ENCODE measurements at regions not wholly inside any gene's neighbourhood (a gene's known extent, or its start where the extent isn't known, plus 50 kb on each side); places are given as distances from the start of the nearest gene placed in this dataset.

- Mint-ChIP-seq H3K36me3 (ENCODE audit: low read depth) (no peaks in the 10 kb centered on the region), H3K9me3 (peaks cover 4% of the 10 kb centered on the region), H3K4me1 (ENCODE audit: low read depth) (no peaks in the 10 kb centered on the region), H3K27me3 (ENCODE audit: insufficient read depth) (no peaks in the 10 kb centered on the region), H3K27ac (no peak overlapping the region), H3K4me3 (no peak overlapping the region)
- intact Hi-C loops (cut with micrococcal nuclease), result no loop called here
- no peak for DNase-seq (ENCODE audit: low spot score)
These were observed 1928.9 kb upstream of the IGFBP7 start for GRCh38 chr4:59039046-59039445.

GRCh38 chr4:59044286-59044900 lies 1934.2 kb upstream of the IGFBP7 start:
- Mint-ChIP-seq H3K9me3 (peaks cover 4% of the 10 kb centered on the region), H3K4me3 (no peak overlapping the region), H3K27me3 (ENCODE audit: insufficient read depth) (no peaks in the 10 kb centered on the region), H3K27ac (no peak overlapping the region), H3K4me1 (ENCODE audit: low read depth) (no peaks in the 10 kb centered on the region), H3K36me3 (ENCODE audit: low read depth) (no peaks in the 10 kb centered on the region)
- no peak for DNase-seq (ENCODE audit: low spot score)
- intact Hi-C loops (cut with micrococcal nuclease), result no loop called here

- no peak overlapping the region for H3K27ac Mint-ChIP-seq
- no peaks in the 10 kb centered on the region for H3K27me3 Mint-ChIP-seq (ENCODE audit: insufficient read depth)
- no peaks in the 10 kb centered on the region for H3K4me1 Mint-ChIP-seq (ENCODE audit: low read depth)
- intact Hi-C loops (cut with micrococcal nuclease), result no loop called here
- H3K36me3 Mint-ChIP-seq (ENCODE audit: low read depth), result no peaks in the 10 kb centered on the region
- no peak overlapping the region for H3K4me3 Mint-ChIP-seq
- H3K9me3 Mint-ChIP-seq, result peaks cover 6% of the 10 kb centered on the region
- DNase-seq (ENCODE audit: low spot score), result no peak
These were observed 1943.9 kb upstream of the IGFBP7 start for GRCh38 chr4:59054086-59054485.

- H3K4me3 Mint-ChIP-seq, result no peak overlapping the region
- no peaks in the 10 kb centered on the region for H3K27me3 Mint-ChIP-seq (ENCODE audit: insufficient read depth)
- no peak for DNase-seq (ENCODE audit: low spot score)
- H3K27ac Mint-ChIP-seq, result no peak overlapping the region
- intact Hi-C loops (cut with micrococcal nuclease), result no loop called here
- H3K36me3 Mint-ChIP-seq (ENCODE audit: low read depth), result no peaks in the 10 kb centered on the region
- no peaks in the 10 kb centered on the region for H3K4me1 Mint-ChIP-seq (ENCODE audit: low read depth)
- H3K9me3 Mint-ChIP-seq, result peaks cover 4% of the 10 kb centered on the region
These were observed 1947.6 kb upstream of the IGFBP7 start for GRCh38 chr4:59057804-59058203.

GRCh38 chr4:59058543-59058942 lies 1948.4 kb upstream of the IGFBP7 start:
- H3K36me3 Mint-ChIP-seq (ENCODE audit: low read depth), result no peaks in the 10 kb centered on the region
- no peak overlapping the region for H3K4me3 Mint-ChIP-seq
- DNase-seq (ENCODE audit: low spot score), result no peak
- H3K4me1 Mint-ChIP-seq (ENCODE audit: low read depth), result no peaks in the 10 kb centered on the region
- H3K27ac Mint-ChIP-seq, result no peak overlapping the region
- H3K27me3 Mint-ChIP-seq (ENCODE audit: insufficient read depth), result no peaks in the 10 kb centered on the region
- peaks cover 4% of the 10 kb centered on the region for H3K9me3 Mint-ChIP-seq
- intact Hi-C loops (cut with micrococcal nuclease), result no loop called here

DNA sequence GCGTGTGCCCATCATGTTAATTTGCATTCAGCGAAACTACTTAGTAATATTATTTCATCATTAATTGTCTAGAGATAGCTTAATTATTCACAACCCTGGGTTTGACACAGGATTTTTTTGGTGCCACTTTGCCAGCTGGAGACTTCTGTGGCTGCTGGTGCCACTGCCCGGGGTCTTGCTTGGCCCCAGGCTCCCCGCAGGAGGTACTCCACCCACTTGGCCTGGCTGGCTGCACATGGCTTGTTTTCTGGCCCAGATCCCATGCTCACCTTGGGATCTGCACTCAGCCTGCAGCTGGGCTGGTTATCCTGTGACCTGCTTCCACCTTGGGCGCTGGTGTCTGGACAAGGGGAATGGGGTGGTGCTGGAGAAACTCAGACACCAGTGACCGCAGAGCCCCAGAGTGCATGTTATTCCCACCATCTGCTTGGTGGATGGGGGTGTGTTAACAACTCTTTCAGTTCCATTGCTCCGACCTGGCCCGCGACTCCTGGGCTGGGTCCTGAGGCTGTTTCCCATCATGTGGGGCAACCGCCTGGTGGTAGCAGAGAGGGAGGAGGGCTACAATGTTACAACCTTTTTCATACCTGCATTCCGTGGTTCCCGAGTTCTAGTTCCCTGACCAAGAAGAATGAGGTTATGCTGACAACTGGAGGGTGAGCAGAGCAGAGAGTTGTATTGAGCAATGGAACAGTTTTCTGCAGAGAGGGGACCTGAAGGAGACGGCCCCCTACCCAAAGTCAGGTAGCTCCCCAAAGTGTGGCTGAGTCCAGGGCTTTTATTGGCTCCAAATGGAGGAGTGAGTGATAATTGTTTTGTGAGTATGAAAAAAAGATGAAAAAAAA lies 1950.0 kb upstream of the IGFBP7 start:
- H3K4me1 Mint-ChIP-seq (ENCODE audit: low read depth), result no peaks in the 10 kb centered on the region
- intact Hi-C loops (cut with micrococcal nuclease), result no loop called here
- H3K36me3 Mint-ChIP-seq (ENCODE audit: low read depth), result no peaks in the 10 kb centered on the region
- no peak overlapping the region for H3K27ac Mint-ChIP-seq
- peaks cover 6% of the 10 kb centered on the region for H3K9me3 Mint-ChIP-seq
- H3K4me3 Mint-ChIP-seq, result no peak overlapping the region
- no peak for DNase-seq (ENCODE audit: low spot score)
- no peaks in the 10 kb centered on the region for H3K27me3 Mint-ChIP-seq (ENCODE audit: insufficient read depth)

- Mint-ChIP-seq H3K4me1 (ENCODE audit: low read depth) (no peaks in the 10 kb centered on the region), H3K36me3 (ENCODE audit: low read depth) (no peaks in the 10 kb centered on the region), H3K4me3 (no peak overlapping the region), H3K27me3 (ENCODE audit: insufficient read depth) (no peaks in the 10 kb centered on the region), H3K27ac (no peak overlapping the region), H3K9me3 (peaks cover 7% of the 10 kb centered on the region)
- intact Hi-C loops (cut with micrococcal nuclease), result no loop called here
- DNase-seq (ENCODE audit: low spot score), result no peak
These were observed 1950.7 kb upstream of the IGFBP7 start for GRCh38 chr4:59060895-59061294.

DNA sequence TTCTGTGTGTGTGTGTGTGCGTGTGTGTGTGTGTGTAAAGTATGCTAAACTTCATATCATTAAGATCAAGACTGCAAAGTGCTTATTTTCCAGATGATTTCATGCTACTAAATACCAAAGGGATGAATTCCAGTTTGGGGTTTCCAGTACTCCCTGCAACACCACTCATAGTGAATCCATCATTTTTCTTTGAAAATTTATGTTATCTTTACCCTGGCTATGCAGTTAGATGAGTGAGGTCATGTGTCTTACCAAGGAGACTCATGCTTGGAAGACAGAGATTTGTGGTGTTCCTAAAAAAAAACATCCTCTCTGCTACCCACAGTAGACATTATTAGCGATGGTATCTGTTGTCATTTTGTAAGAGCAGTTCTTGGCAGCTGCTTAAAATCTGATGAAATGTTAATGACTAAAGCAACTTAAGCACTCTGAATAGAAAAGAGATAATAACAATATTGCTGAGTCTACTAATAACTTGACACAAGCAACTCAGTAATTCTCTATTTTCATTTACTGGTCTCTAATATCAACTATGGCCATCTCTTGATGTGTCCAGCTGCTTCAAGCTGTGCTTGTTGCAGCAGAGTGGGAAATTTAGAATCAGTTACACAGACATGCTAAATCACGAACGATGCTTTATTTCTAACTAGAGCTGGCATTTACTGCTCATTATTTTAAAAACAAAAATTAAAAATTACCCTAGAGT lies 1953.0 kb upstream of the IGFBP7 start:
- no peak overlapping the region for H3K27ac Mint-ChIP-seq
- no peak for DNase-seq (ENCODE audit: low spot score)
- peaks cover 7% of the 10 kb centered on the region for H3K9me3 Mint-ChIP-seq
- no peaks in the 10 kb centered on the region for H3K36me3 Mint-ChIP-seq (ENCODE audit: low read depth)
- no peak overlapping the region for H3K4me3 Mint-ChIP-seq
- H3K4me1 Mint-ChIP-seq (ENCODE audit: low read depth), result no peaks in the 10 kb centered on the region
- H3K27me3 Mint-ChIP-seq (ENCODE audit: insufficient read depth), result no peaks in the 10 kb centered on the region
- intact Hi-C loops (cut with micrococcal nuclease), result no loop called here

GRCh38 chr4:59068722-59069418 lies 1958.7 kb upstream of the IGFBP7 start:
- H3K9me3 Mint-ChIP-seq, result peaks cover 4% of the 10 kb centered on the region
- no peak overlapping the region for H3K4me3 Mint-ChIP-seq
- H3K36me3 Mint-ChIP-seq (ENCODE audit: low read depth), result no peaks in the 10 kb centered on the region
- no peaks in the 10 kb centered on the region for H3K27me3 Mint-ChIP-seq (ENCODE audit: insufficient read depth)
- DNase-seq (ENCODE audit: low spot score), result no peak
- intact Hi-C loops (cut with micrococcal nuclease), result no loop called here
- no peak overlapping the region for H3K27ac Mint-ChIP-seq
- no peaks in the 10 kb centered on the region for H3K4me1 Mint-ChIP-seq (ENCODE audit: low read depth)

DNA sequence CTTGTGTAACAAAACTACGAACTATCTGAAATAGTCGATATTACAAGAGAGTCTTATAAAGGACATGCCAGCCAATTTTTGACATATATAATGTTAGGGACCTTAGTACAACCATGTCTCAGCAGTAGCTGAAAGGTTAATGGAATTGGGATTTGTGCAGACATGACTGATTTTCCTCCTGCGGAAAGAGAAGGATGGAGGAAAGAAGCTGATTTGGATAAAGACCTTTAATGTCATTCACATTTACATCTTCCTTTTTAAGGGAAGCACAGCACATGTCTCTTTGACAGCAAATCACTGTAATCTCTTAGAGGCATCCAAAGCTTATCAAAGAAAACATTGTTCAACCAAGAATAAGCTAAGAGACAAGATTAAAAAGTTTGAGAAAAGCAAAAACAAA lies 1976.2 kb upstream of the IGFBP7 start:
- no peaks in the 10 kb centered on the region for H3K4me1 Mint-ChIP-seq (ENCODE audit: low read depth)
- H3K9me3 Mint-ChIP-seq, result peaks cover 11% of the 10 kb centered on the region
- H3K27ac Mint-ChIP-seq, result no peak overlapping the region
- H3K27me3 Mint-ChIP-seq (ENCODE audit: insufficient read depth), result no peaks in the 10 kb centered on the region
- no peaks in the 10 kb centered on the region for H3K36me3 Mint-ChIP-seq (ENCODE audit: low read depth)
- intact Hi-C loops (cut with micrococcal nuclease), result no loop called here
- H3K4me3 Mint-ChIP-seq, result no peak overlapping the region
- DNase-seq (ENCODE audit: low spot score), result no peak

- H3K36me3 Mint-ChIP-seq (ENCODE audit: low read depth), result no peaks in the 10 kb centered on the region
- no peaks in the 10 kb centered on the region for H3K4me1 Mint-ChIP-seq (ENCODE audit: low read depth)
- intact Hi-C loops (cut with micrococcal nuclease), result no loop called here
- no peaks in the 10 kb centered on the region for H3K27me3 Mint-ChIP-seq (ENCODE audit: insufficient read depth)
- no peak for DNase-seq (ENCODE audit: low spot score)
- peaks cover 6% of the 10 kb centered on the region for H3K9me3 Mint-ChIP-seq
- no peak overlapping the region for H3K4me3 Mint-ChIP-seq
- H3K27ac Mint-ChIP-seq, result no peak overlapping the region
These were observed 1981.3 kb upstream of the IGFBP7 start for GRCh38 chr4:59091146-59092142.

DNA sequence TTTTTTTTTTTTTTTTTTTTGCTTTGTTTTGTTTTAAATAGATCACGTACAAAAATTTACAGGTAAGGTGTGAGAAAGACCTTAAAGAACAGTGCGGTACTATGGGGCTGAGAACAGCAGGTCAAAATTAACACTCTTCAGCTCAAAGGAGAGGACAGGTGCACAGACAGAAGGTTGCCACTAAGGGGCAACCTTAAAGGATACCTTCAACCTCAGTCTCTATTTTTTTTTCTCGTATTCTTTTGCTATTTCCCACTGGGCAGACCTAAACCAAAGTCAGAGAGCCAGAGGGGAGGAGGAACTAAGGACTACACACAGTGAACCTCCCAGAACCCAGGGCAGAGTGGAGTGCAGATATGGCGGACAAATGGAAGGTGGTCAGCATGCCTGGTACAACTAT lies 1984.3 kb upstream of the IGFBP7 start:
- Mint-ChIP-seq H3K27me3 (ENCODE audit: insufficient read depth) (no peaks in the 10 kb centered on the region), H3K36me3 (ENCODE audit: low read depth) (no peaks in the 10 kb centered on the region), H3K27ac (no peak overlapping the region), H3K4me1 (ENCODE audit: low read depth) (no peaks in the 10 kb centered on the region), H3K9me3 (peaks cover 5% of the 10 kb centered on the region), H3K4me3 (no peak overlapping the region)
- intact Hi-C loops (cut with micrococcal nuclease), result no loop called here
- DNase-seq (ENCODE audit: low spot score), result no peak

All from activated T-helper 1 cell treated with anti-CD3 and anti-CD28 coated beads, Interleukin-12 subunit alpha, Interleukin-12 subunit beta, Interleukin-2, Interleukin-4 antibody, amounts not matched to agents 30 ng/mL and 10 ng/mL and 1 ng/mL, durations not matched to agents 14 hours and 24 hours and 36 hours (primary cell).